GM18951 (cell line): ENCODE measurements at regions not wholly inside any gene's neighbourhood (a gene's known extent, or its start where the extent isn't known, plus 50 kb on each side); places are given as distances from the start of the nearest gene placed in this dataset.
"Not testable (repeated sequence)": the region's sequence is repeated elsewhere in the genome, so short reads cannot be mapped to it uniquely, and the experiment has no call there.

Experiments used
- POLR2A ChIP-seq: IDR thresholded peaks from 4 replicates; pipeline ENCODE4 v1.6.1; 2011; ENCODE audit warnings: mild to moderate bottlenecking; ENCODE audit not compliant: insufficient read length, insufficient read depth; ENCODE audit errors: extremely low read depth
- in situ Hi-C: fragments of 300-500 bp; cut with MboI; formaldehyde crosslinking; loops from one replicate; pipeline ENCODE4 v1.12.0; 2022; ENCODE audit warnings: low sequenced_read_pairs, mixed read lengths, inconsistent platforms; ENCODE audit not compliant: unreplicated experiment

DNA sequence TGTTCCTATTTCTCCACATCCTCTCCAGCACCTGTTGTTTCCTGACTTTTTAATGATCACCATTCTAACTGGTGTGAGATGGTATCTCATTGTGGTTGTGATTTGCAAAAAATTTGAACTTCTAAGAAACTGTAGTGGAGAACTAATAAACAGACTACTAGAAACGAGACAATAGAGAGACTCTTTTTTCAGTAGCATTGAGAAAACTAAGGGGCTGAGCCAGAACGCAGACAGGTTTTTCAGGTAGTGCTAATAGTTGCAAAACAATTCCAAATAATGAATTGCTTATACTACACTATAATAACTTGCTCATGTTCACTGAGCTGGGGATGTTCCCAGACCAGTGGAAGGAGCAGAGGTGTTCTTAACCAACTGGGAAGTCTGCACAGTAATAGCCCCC, 98.8 kb upstream of the DPH5 start:
- in situ Hi-C loops = loop anchor here (10.0 kb wide), 1 partner anchor 160 kb away; no protein-coding TSS in a partner anchor
- no peak for TF ChIP-seq POLR2A

DNA sequence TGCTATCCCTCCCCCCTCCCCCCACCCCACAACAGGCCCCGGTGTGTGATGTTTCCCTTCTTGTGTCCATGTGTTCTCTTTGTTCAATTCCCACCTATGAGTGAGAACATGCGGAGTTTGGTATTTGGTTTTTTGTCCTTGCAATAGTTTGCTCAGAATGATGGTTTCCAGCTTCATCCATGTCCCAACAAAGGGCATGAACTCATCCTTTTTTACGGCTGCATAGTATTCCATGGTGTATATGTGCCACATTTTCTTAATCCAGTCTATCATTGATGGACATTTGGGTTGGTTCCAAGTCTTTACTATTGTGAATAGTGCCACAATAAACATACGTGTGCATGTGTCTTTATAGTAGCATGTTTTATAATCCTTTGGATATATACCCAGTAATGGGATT, 98.3 kb upstream of the DPH5 start:
- in situ Hi-C loops = loop anchor here (10.0 kb wide), 1 partner anchor 161 kb away; no protein-coding TSS in a partner anchor

- no peak for TF ChIP-seq POLR2A
- in situ Hi-C loops = loop anchor here (10.0 kb wide), 1 partner anchor 162 kb away; no protein-coding TSS in a partner anchor
Measured at GRCh38 chr1:101122452-101123166, 97.0 kb upstream of the DPH5 start.

- in situ Hi-C loops = loop anchor here (10.0 kb wide), 1 partner anchor 163 kb away; no protein-coding TSS in a partner anchor
- TF ChIP-seq POLR2A = no peak
Measured at GRCh38 chr1:101121975-101122374, 96.4 kb upstream of the DPH5 start.

DNA sequence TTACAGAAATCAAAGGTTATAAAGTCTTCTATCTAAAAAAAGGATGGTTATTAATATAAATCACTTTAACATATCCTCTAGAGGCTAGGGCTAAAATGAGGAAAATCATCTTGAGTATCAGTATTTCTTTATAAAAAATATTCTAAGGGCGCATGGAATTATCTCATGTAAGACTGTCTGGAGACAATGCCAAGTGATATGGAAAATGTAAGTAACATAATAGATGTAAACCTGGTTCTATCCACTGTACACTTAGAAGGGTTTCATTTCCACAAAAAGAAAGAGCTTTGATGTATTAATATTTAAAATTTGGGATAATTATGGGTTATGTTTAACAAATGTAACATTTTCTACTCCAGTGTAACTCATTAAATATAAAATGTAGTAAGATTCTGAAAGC, 95.9 kb upstream of the DPH5 start:
- no peak for TF ChIP-seq POLR2A
- in situ Hi-C loops = loop anchor here (10.0 kb wide), 1 partner anchor 163 kb away; no protein-coding TSS in a partner anchor

GRCh38 chr1:101120868-101121267, 95.3 kb upstream of the DPH5 start:
- no peak for TF ChIP-seq POLR2A
- in situ Hi-C loops = loop anchor here (10.0 kb wide), 1 partner anchor 164 kb away; no protein-coding TSS in a partner anchor

GRCh38 chr1:101119289-101119688, 93.7 kb upstream of the DPH5 start:
- TF ChIP-seq POLR2A = no peak
- in situ Hi-C loops = no loop called here

GRCh38 chr1:101116006-101116405, 90.4 kb upstream of the DPH5 start:
- TF ChIP-seq POLR2A = no peak
- in situ Hi-C loops = no loop called here

DNA sequence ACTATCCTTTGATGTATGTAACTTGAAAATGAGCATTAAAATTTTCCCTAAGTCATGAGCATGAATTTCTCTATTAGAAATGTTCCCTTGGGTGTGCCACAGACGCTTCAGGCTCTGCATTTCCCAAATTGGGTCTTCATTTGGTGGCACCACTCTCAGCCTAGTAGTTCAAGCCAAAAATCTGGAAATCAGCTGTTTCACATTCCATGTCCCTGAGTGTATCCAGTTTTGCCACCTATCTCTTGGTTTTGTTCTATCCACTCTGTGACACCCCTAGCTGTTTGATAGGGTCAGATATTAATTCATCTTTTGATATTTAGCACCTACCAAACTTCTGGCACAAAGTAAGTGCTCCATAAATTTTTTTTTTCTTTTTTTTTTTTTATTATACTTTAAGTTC, 89.5 kb upstream of the DPH5 start:
- TF ChIP-seq POLR2A = no peak
- in situ Hi-C loops = no loop called here

DNA sequence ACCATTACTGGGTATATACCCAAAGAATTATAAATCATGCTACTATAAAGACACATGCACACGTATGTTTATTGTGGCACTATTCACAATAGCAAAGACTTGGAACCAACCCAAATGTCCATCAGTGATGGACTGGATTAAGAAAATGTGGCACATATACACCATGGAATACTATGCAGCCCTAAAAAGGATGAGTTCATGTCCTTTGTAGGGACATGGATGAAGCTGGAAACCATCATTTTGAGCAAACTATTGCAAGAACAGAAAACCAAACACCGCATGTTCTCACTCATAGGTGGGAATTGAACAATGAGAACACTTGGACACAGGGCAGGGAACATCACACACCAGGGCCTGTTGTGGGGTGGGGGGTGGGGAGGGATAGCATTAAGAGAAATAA, 88.5 kb upstream of the DPH5 start:
- in situ Hi-C loops = not testable (repeated sequence)

DNA sequence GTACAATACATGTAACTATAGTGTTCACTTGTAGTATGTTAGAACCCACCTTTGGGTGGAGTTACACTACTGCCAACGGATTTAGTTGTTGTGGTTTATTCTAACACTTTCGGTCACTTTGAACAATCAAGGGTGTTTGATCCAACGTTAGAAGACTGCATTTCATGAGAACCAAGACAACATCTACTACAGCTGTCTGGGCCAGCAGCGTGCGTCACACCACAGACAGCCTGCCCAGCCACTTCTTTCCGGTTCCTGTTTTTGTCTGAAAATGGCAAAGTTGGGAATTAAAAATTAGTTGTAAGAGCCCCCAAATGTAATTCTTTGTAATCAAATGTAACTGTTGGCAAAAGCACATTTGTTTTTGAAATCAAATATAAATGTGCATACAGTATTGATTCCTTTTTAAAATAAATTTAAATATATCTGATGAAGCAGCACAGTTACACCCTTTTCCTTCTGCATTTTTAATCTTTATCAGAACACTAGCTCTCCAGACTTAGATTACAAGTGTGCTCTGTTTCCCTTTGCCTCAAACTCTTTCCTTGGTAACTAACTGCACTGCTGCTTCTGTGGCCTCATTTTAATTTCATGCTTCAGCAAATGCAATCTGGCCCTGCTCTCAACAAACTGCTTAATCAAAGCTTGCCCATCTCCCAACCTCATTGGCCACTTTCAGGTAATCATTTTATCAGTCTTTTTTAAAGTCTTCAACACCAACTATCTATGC, 86.6 kb upstream of the DPH5 start:
- no peak for TF ChIP-seq POLR2A
- in situ Hi-C loops = no loop called here

GRCh38 chr1:101111461-101111860, 85.9 kb upstream of the DPH5 start:
- in situ Hi-C loops = no loop called here
- TF ChIP-seq POLR2A = no peak

DNA sequence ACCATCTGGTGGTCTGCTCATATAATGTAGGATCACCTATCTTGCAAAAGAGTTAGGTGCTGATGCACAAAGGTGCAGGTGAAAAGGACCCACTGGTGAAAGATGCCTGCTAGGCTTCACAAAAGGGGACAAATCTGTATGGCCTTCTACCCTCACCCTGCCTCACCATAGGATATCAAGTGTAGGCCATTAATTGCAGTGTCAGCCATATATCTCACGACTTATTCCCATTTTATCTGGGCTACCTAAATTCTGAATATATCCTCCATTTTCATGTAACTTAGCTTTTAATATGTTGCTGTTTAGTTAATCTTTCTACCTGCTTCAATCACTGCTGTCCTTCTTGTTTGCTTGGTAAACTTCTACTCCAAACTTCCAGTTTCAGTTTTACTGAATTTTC, 84.2 kb upstream of the DPH5 start:
- in situ Hi-C loops = no loop called here
- no peak for TF ChIP-seq POLR2A

DNA sequence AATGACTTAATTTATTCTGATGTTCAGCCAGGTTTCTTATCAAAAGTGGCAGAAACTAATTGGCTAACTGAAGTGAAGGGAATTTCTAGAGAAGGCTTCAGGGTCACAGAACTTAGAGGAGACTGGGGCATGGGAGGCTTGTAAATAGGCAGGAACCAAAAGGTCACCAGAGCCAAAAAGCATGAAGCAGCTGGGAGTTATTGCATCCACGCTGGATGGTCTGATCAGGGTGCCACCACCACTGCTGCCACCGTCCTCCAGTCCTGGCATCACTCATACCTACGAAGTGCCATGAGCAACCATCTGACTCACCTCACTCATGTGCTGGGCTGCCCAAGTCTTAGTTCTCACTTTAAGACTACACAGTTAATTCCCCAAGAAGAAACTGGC, 82.5 kb upstream of the DPH5 start:
- TF ChIP-seq POLR2A = no peak
- in situ Hi-C loops = no loop called here
